ENCODE measurements at regions not wholly inside any gene's neighbourhood (a gene's known extent, or its start where the extent isn't known, plus 50 kb on each side); places are given as distances from the start of the nearest gene placed in this dataset.

- H3K4me3 ChIP-seq (ENCODE audit: low read depth, low read length): no peak overlapping the region
These were observed 213.1 kb upstream of the RTL1 start for GRCh38 chr14:101116486-101117130.

GRCh38 chr14:101117543-101117942 lies 214.0 kb upstream of the RTL1 start:
- no peak overlapping the region for H3K4me3 ChIP-seq (ENCODE audit: low read depth, low read length)

GRCh38 chr14:101118233-101118632 lies 214.7 kb upstream of the RTL1 start:
- H3K4me3 ChIP-seq (ENCODE audit: low read depth, low read length): no peak overlapping the region

- H3K4me3 ChIP-seq (ENCODE audit: low read depth, low read length): no peak overlapping the region
These were observed 215.4 kb upstream of the RTL1 start for GRCh38 chr14:101118746-101119591.

GRCh38 chr14:101119830-101120571 lies 216.5 kb upstream of the RTL1 start:
- H3K4me3 ChIP-seq (ENCODE audit: low read depth, low read length): no peak overlapping the region

- no peak overlapping the region for H3K4me3 ChIP-seq (ENCODE audit: low read depth, low read length)
These were observed 217.4 kb upstream of the RTL1 start for GRCh38 chr14:101120641-101121507.

- H3K4me3 ChIP-seq (ENCODE audit: low read depth, low read length): no peak overlapping the region
These were observed 218.1 kb upstream of the RTL1 start for GRCh38 chr14:101121508-101122139.

- no peak overlapping the region for H3K4me3 ChIP-seq (ENCODE audit: low read depth, low read length)
These were observed 219.0 kb upstream of the RTL1 start for GRCh38 chr14:101122237-101123141.

GRCh38 chr14:101123618-101124510 lies 220.3 kb upstream of the RTL1 start:
- no peak overlapping the region for H3K4me3 ChIP-seq (ENCODE audit: low read depth, low read length)

- no peak overlapping the region for H3K4me3 ChIP-seq (ENCODE audit: low read depth, low read length)
These were observed 221.3 kb upstream of the RTL1 start for GRCh38 chr14:101124815-101125214.

GRCh38 chr14:101125313-101125712 lies 221.8 kb upstream of the RTL1 start:
- no peak overlapping the region for H3K4me3 ChIP-seq (ENCODE audit: low read depth, low read length)

- no peak overlapping the region for H3K4me3 ChIP-seq (ENCODE audit: low read depth, low read length)
These were observed 222.5 kb upstream of the RTL1 start for GRCh38 chr14:101125719-101126651.

- H3K4me3 ChIP-seq (ENCODE audit: low read depth, low read length): no peak overlapping the region
These were observed 223.2 kb upstream of the RTL1 start for GRCh38 chr14:101126731-101127130.

GRCh38 chr14:101127224-101127623 lies 223.7 kb upstream of the RTL1 start:
- no peak overlapping the region for H3K4me3 ChIP-seq (ENCODE audit: low read depth, low read length)

GRCh38 chr14:101128478-101129321 lies 225.2 kb upstream of the RTL1 start:
- H3K4me3 ChIP-seq (ENCODE audit: low read depth, low read length): no peak overlapping the region

- no peak overlapping the region for H3K4me3 ChIP-seq (ENCODE audit: low read depth, low read length)
These were observed 226.1 kb upstream of the RTL1 start for GRCh38 chr14:101129521-101130167.
